GM19240 (cell line): ENCODE measurements at regions not wholly inside any gene's neighbourhood (a gene's known extent, or its start where the extent isn't known, plus 50 kb on each side); places are given as distances from the start of the nearest gene placed in this dataset.

ENCODE experiments used
- DNase-seq: peaks from one replicate; pipeline ENCODE4 v3.0.0; 2011; ENCODE audit warnings: low spot score; ENCODE audit not compliant: insufficient read length

GRCh38 chr6:110033101-110033500 lies 55.0 kb downstream of the GPR6 start:
- DNase-seq, result no peak

DNA sequence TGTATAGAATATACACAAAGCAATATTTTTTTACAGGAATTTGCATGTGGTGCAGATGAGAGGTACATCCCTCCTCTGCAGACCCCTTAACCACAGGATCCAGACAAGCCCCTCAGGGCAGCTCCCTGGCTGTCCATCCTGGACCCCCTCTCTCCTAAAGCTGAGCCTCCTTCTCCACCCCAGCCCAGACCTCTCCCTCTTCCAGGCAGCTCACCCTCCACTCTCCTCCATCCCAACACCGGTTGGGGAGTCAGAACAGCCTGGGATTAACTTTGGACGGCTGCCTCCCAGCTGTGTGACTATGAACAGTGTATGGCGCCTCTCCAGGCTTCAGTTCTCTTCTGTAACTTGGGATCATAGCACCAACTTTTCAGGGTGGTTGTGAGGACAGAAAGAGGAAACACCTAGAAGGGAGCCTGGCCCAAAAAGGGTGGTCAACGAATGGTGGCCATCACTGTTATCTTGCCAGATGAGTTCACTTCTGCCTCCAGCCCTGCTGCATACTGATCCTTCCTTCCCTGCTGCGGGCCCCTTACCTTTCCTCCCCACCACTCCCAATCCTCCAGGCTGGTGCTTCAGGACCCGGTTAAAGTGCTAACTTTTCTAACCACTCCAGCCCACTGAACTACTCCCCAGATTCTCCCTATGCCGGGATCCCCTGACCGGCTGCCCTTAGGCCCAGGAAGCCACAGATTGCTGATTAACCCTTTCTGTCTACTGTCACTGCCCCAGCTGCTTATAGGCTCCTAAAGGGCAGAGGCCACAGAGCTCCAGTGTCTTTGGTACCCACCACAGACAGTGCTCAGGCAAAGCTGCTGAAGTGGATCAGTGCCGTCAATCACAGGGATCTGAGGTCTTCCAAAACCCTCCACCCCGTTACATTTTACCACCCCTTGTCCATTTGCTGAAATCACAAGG lies 55.9 kb downstream of the GPR6 start:
- DNase-seq, result no peak

DNA sequence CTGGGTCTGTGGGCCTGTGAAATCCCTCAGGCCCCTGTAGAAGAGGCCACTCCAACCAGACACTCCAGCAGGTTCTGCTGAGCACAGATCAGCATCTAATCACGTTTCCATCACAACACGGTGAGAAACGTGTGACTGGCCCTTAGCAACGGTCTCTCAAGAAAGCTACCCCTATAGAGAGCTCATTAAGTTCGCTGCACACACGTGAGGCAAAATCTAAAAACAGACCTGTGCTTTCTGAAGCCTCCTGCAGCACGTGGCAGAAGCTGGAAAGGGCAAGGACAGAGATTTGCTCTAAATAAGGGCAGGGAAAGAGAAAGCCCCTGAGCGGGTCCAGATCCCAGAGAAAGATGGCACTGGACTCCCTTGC lies 56.5 kb downstream of the GPR6 start:
- DNase-seq, result no peak

- no peak for DNase-seq
Observed at GRCh38 chr6:110035321-110035720, 57.2 kb downstream of the GPR6 start.

- DNase-seq, result no peak
Observed at GRCh38 chr6:110036408-110037302, 58.5 kb downstream of the GPR6 start.

GRCh38 chr6:110037726-110038295 lies 59.7 kb downstream of the GPR6 start:
- no peak for DNase-seq

DNA sequence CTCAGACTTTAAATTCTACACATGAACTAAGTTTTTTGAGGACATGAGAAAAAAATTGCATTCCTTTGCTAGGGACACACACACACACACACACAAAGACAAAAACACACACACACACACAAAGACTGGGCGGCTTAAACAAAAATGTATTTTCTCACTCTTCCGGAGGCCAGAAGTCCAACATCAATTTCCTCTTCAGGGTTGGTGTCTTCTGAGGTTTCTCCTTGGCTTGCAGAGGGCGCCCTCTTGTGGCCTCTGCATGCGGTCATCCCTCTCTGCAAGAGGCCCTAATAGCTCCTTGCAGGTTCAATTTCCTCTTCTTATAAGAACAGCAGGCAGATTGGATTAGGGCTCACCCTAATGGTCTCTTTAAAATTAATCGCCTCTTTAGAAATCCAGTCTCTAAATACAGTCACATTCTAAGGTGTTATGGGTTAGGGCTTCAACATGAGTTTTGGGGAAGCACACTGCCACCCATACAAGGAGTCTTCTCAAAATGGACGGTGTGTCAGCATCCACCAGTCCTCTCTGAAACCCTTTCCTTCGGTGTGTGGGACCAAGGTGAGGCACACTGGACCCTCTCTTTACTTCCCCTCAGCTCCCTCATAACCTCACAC lies 61.4 kb downstream of the GPR6 start:
- DNase-seq, result peak; percentile 62

GRCh38 chr6:110039981-110040383 lies 61.9 kb downstream of the GPR6 start:
- DNase-seq, result no peak

DNA sequence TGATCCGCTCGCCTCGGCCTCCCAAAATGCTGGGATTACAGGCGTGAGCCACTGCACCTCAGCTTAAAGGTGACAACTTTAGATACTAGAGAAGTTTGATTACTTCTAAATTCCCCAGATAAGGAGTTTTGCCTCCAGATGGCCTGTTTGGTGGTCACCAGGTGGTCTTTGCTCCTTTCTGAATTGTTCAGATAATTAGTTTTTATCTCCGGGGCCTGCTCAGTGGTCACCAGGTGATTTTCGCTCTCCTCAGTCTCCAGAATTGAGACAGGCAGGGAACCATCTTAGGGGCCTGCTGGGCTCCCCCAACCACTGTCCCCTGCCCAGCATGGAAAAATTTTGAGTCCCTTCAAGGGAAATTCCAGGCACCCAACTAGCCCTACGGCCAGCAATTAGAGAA lies 62.6 kb downstream of the GPR6 start:
- DNase-seq, result no peak

DNA sequence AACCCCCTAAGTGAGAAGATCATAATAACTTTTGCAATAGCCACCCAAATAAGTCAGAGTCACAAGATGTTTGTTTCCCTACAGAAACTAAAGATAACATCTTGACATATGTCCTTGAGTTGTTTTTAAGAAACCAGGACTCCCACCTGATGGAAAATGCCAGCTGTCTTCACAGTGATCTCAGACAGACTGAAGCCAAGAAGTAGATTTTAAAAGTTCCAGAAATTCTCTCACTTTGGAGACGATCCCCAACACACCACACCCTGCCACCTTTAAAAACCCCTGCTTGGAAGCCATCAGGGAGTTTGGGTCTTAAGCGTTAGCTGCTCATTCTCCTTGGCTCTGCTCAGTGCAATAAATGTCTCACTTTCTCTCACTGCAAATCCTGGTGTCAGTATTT lies 63.0 kb downstream of the GPR6 start:
- DNase-seq, result no peak

DNA sequence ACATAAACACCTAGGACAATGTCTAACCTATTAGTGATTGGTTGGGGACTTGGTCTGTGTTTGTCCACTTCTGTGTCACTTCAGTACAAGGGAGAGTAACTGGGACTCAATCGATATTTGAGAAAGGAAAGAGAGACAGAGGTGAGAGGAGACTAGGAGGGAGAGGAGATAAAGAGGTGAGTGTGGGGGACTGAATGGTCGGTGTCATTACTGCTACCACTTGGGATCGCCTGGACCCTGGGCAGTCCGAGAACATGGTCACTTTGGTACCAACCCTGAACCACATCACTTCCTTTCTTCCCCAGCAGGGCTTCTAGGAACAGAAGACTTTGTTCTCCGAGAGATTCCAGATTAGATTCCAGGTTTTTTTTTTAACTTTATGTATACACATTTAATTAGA lies 63.7 kb downstream of the GPR6 start:
- no peak for DNase-seq

DNA sequence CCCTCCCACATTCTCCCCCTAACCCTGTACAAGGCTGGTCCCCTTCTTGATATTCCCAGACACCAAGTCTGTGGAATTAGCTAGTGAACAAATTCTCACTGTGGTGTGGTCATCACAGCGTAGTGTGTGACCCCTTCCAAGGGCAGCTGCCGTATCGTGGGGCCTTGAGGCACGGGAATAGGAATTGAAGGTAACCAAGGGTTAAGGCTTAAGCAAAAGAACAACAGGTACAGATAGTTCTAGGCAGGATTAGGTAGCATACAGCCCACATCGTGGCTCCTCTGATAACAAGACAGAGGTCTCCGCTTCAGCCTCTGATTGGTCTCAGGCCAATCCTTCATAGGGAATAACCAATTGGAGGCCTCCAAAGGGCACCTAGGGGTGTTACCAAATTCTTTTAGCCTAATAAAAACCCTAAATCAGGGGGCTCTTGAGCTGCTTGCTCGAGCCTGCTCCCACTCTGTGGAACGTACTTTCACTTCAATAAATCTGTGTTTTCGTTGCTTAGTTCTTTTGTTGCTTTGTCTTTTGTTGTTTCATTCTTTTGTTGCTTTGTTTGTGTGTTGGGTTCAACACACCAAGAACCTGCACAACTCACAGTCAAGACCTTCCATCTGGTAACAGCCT lies 64.7 kb downstream of the GPR6 start:
- no peak for DNase-seq

- DNase-seq, result no peak
Observed at GRCh38 chr6:110043366-110043994, 65.4 kb downstream of the GPR6 start.

DNA sequence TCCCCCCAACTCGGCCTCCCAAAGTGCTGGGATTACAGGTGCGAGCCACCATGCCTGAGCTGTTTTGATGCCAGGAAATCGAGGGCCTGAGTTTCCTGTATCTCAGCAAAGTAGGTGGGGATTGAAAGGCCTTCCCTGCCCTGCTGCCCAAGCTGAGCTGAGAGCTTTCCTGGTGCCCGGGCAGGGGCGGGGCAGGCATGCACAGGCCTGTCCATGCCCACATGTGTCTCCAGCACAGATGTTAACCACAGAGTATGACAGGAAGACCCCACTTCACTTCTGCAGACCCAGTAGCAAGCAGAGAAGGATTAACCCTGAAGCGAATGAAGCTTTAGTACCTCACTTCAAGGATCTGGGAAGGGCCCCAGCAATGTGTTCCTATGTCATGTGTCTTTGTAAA lies 66.0 kb downstream of the GPR6 start:
- DNase-seq, result no peak

- DNase-seq, result no peak
Observed at GRCh38 chr6:110044622-110045021, 66.5 kb downstream of the GPR6 start.

- DNase-seq, result no peak
Observed at GRCh38 chr6:110048221-110048875, 70.2 kb downstream of the GPR6 start.

GRCh38 chr6:110049696-110050439 lies 71.8 kb downstream of the GPR6 start:
- no peak for DNase-seq
